HG03045 (cell line): ENCODE measurements at regions not wholly inside any gene's neighbourhood (a gene's known extent, or its start where the extent isn't known, plus 50 kb on each side); places are given as distances from the start of the nearest gene placed in this dataset.
"Not testable (repeated sequence)": the region's sequence is repeated elsewhere in the genome, so short reads cannot be mapped to it uniquely, and the experiment has no call there.

Experiments
- ATAC-seq: cut with Tn5 transposase; IDR thresholded peaks from one replicate; pipeline ENCODE4 v1.9.1; 2021; ENCODE audit warnings: mild to moderate bottlenecking, moderate library complexity; ENCODE audit not compliant: unreplicated experiment

DNA sequence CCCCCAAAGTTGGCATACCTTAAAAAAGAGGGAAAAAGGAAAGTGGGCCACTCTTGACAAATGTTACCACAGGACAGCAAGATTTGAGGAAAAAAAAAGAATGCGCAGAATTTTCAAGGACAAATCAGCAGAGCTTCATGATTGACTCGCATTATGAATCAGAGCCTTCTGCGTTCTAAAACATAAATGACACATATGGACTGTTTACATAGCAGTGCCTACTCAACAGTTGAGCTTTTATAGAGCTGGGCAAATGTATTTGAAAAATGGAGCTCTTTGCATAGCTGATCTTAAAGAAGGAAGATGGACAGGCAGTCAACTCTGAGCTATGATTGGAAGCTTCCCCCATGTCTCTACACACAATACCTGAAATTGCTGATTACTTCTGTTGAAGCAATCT is 213.2 kb upstream of the NT5E start:
- ATAC-seq = no peak

GRCh38 chr6:85227345-85227744 is 222.5 kb upstream of the NT5E start:
- ATAC-seq = not testable (repeated sequence)

- not testable (repeated sequence) for ATAC-seq
These were observed 237.1 kb upstream of the NT5E start for GRCh38 chr6:85212794-85213193.

GRCh38 chr6:85195243-85195642 is 254.6 kb upstream of the NT5E start:
- no peak for ATAC-seq

DNA sequence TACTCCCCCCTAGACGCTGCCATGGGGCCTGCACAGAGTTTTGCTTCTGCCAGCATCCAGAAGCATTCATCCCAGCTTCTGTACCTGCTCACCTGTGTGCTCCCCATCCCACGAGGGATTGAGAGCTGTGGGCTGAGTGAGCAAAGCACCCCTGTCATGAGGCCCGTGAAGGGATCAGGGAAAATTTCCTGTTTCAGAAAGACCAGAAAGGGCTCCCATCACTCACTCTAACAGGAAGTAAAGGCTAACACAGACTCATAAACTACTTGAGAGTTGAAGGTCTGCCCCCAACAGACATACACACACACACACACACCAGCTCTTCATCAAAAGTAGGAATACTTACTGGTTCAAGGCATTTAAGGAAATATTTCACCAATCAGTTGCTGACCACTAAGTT is 256.5 kb upstream of the NT5E start:
- no peak for ATAC-seq

DNA sequence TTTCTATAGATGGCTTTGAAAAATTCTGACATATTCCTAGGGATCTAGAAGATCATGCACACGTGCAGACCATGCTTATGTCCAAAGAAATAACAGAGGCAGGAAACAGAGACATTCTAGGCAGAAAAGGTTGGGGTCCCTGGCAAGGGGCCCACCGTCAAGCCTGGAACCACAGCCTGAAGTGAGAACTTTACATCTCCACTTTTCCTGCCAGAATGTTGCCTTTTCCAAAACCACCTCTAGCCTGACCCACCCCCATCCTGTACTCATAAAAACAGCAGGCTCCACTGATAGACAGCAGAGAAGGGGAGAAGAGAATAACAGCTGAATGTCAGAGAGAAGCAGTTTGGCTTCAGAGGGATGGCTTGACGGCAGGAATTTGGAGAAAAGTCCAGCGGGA is 257.3 kb upstream of the NT5E start:
- ATAC-seq = no peak

- no peak for ATAC-seq
These were observed 257.7 kb upstream of the NT5E start for GRCh38 chr6:85192186-85192585.

- no peak for ATAC-seq
These were observed 258.2 kb upstream of the NT5E start for GRCh38 chr6:85191656-85192055.

DNA sequence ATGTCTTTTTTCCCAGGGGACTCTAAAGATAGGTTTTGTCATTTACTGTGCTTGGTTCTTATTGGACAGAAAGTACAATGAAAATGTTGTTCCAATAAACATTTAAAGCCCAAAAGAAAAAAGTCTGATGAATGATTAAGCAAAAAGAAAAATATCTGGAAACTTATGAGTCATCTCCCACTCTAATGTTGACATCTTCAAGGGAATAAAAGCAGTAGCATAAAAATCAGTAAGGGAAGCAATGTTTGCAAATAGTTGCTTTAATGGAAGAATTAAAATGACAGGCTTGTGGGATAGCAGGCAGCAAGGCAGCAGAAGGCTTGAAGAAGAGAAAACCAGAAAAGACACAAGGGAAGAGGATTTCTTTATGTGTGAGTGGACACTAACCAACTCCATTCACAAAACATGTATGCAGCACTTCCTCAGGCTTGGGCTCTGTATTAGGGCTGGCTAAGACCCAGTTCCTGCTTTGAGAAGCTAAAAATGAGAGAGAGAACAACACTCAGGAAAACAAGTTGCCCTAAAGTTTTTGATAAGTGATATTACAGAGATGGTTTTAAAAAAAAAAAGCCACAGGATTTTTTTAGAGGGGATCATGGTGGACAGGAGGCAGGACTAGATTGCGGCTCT is 263.2 kb upstream of the NT5E start:
- no peak for ATAC-seq

- ATAC-seq = no peak
These were observed 263.9 kb upstream of the NT5E start for GRCh38 chr6:85185977-85186376.

DNA sequence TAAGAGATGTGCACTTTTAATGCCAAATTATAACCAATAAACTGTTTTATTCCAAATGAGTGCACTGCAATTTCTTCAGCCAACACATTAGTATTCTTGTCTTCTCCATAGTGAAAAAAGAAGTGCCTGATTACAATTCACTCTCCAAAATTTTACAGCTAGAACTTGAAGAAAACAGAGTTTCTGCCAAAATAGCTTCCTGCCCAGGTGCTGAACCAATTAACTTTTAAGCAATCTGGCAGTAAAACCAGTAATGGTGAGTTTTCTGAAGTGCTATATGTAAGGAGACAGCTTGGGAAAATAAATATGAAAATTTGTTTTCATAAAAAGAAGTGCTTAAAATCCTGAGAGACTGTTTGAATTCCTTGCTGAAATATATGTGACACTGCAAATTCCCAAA is 266.0 kb upstream of the NT5E start:
- ATAC-seq = no peak

DNA sequence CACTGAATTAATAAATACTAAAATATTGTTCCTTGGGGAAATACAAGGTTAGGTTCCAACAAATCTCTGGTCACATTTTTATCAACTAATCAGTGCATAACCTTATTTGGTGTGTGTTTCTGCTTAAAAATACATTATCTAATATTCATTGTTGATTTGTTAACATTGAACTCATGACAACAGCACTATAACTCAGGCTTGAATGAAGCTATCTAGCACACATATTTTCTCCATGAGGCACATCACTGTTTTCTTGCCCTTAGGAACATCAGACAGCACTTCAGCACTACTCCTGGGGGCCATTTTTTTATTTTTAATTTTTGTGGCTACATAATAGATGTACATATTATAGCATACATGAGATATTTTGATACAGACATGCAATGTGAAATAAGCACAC is 277.2 kb upstream of the NT5E start:
- no peak for ATAC-seq

- ATAC-seq = no peak
These were observed 277.7 kb upstream of the NT5E start for GRCh38 chr6:85172161-85172560.

DNA sequence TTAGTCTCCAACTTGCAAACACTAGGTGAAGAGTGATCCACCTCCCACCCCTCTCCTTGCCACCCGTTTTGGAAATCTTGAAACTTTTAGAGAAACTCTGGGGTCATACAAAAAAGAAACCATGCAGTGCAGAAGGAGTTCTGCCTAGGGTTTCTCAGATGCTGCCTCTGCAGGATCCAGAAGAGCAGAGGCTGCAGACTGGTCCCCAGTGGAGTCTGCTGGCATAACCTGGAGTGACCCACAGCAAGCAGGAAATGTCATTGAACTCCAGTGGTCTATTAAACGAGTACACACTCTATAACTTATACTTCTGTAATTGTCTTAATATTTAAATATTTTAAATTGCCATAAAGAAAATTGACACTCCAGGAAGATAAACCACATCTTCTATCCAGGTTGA is 280.7 kb upstream of the NT5E start:
- ATAC-seq = no peak

DNA sequence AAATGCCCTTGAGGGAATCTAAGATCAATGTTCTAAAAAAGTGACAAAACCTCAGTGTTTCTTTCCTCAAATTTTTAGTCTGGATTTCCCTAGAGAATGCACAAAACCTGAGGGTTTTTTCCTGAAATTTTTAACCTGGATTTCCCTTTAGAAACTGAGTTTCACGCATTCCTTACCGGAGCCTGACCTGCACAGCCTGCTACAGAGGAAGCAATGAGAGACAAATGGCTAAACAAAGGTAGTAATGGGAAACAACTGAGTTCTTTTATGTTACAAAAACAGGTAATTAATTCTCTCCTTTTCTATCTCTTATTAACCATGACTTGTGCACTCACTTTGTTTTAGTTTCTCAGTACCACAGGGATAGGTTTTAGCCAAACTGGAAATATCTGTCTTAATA is 281.7 kb upstream of the NT5E start:
- no peak for ATAC-seq

DNA sequence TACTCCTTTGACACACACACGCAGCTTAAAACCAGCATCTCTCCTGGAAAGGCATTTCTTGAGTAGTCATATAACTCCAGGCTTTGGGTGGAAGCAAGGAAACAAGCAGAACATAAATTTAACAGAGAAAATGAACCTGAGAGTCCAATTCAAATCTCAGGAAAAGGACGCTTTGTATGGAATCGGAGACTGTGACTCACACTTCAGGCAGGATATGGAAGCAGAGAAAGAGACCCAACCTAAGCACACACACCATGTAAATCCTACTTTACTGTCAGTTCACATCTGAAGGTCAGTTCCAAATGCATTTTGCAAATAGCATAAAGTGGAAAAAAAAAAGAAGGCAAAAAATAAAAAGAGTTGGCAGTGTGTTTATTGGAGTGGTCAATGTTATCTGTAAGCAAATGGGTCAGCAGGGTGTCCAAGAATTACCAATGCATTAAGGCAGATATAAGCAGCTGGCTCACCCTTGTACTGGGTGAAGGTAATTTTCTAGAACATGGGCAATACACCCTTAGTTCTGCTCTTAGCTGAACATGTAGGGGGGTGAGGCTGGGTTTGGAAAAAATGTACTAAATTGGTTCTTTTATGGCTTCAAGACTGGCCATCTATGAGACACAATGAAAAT is 283.7 kb upstream of the NT5E start:
- no peak for ATAC-seq

- no peak for ATAC-seq
These were observed 286.5 kb upstream of the NT5E start for GRCh38 chr6:85163156-85164080.

GRCh38 chr6:85157311-85157710 is 292.6 kb upstream of the NT5E start:
- ATAC-seq = no peak

- ATAC-seq = no peak
These were observed 306.2 kb upstream of the NT5E start for GRCh38 chr6:85143676-85144075.

- no peak for ATAC-seq
These were observed 312.0 kb upstream of the NT5E start for GRCh38 chr6:85137865-85138264.

- no peak for ATAC-seq
These were observed 313.6 kb upstream of the NT5E start for GRCh38 chr6:85136310-85136709.
